ENCODE measurements at regions not wholly inside any gene's neighbourhood (a gene's known extent, or its start where the extent isn't known, plus 50 kb on each side); places are given as distances from the start of the nearest gene placed in this dataset.

- no peak for TF ChIP-seq CTCF (IDR thresholded peaks at IDR 0.05; ENCODE audit: poor library complexity, severe bottlenecking)
- no peak for TF ChIP-seq REST (IDR thresholded peaks at IDR 0.05; ENCODE audit: borderline replicate concordance)
These were observed 379.0 kb upstream of the CRIM1 start for GRCh38 chr2:35976611-35977010.
